GM19372 (cell line): ENCODE measurements at regions not wholly inside any gene's neighbourhood (a gene's known extent, or its start where the extent isn't known, plus 50 kb on each side); places are given as distances from the start of the nearest gene placed in this dataset.

Experiments
- ATAC-seq: cut with Tn5 transposase; IDR thresholded peaks from one replicate; pipeline ENCODE4 v1.9.1; 2021; ENCODE audit warnings: mild to moderate bottlenecking, low read depth, moderate library complexity; ENCODE audit not compliant: unreplicated experiment

DNA sequence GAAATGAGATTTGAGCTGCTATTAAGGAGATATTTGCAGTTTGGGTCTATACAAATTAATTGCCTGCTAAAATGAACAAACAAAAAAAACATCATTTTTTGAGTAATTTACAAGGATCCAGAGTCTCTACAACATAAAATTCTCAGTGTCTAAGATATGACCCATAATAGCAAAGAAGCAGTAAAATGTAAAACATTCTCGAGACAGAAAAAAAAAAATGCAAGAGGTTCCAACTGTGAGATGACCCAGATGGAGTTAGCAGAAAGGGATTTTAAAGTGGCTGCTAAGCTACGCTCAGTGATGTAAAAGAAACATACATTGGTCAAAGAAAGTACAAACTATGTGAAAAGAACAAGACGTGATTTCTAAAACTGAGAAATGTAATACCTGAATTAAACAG, 471.0 kb downstream of the SH2D4B start:
- ATAC-seq, result no peak

- ATAC-seq, result no peak
Measured at GRCh38 chr10:81009296-81009695, 471.6 kb downstream of the SH2D4B start.

DNA sequence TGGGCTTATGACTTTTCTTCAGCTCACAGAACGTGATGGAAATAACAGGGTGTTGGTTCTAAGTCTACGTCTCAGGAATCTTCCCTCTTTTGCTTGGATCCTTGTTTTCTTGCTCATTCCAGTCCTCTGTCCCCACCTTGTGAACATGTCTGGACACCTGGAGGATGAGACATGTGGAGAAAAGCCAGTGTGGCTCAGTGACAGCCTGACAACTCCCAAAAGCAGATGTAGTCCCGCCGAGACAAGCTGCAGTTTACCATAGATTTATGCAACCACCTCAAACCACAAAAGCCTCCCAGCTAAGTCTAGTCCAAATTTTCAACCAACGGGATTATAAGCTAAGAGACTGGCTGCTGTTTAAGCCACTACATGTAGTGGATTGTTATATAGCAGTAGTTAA, 476.1 kb downstream of the SH2D4B start:
- no peak for ATAC-seq

GRCh38 chr10:81019029-81019890, 481.6 kb downstream of the SH2D4B start:
- peak; percentile 89 for ATAC-seq

GRCh38 chr10:81021428-81022129, 483.9 kb downstream of the SH2D4B start:
- ATAC-seq, result no peak

DNA sequence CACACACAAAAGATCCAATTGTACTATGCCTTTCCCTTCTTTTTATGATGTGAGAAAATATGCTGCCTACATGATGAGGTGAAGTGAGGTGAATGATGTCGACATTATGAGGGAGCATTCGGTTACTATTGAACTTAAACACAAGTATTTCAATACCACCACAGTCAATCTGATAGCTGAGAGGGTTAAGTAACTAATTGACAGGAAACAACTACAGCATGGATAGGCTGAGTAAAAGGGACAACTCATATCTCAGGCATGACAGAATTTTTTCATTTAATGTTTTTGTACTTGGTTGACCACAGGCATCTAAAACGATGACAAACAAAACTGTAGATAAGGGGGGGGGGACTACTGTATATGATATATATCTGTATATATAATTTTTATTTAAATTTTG, 488.9 kb downstream of the SH2D4B start:
- no peak for ATAC-seq

- no peak for ATAC-seq
Measured at GRCh38 chr10:81027223-81027622, 489.5 kb downstream of the SH2D4B start.

- ATAC-seq, result no peak
Measured at GRCh38 chr10:81027706-81028105, 490.0 kb downstream of the SH2D4B start.

GRCh38 chr10:81031774-81032173, 494.1 kb downstream of the SH2D4B start:
- peak; percentile 62 for ATAC-seq

DNA sequence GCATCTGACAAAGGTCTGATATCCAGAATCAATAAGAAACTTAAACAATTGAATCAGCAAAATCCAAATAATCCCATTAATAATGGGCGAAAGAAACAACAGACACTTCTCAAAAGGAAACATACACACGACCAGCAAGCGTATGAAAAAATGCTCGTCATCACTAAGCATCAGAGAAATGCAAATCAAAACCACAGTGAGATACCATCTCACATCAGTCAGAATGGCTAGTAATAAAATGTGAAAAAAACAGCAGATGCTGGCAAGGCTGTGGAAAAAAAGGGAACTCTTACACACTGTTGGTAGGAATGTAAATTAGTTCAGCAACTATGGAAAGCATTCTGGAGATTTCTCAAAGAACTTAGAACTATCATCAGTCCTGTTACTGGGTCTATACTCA, 496.7 kb downstream of the SH2D4B start:
- no peak for ATAC-seq

DNA sequence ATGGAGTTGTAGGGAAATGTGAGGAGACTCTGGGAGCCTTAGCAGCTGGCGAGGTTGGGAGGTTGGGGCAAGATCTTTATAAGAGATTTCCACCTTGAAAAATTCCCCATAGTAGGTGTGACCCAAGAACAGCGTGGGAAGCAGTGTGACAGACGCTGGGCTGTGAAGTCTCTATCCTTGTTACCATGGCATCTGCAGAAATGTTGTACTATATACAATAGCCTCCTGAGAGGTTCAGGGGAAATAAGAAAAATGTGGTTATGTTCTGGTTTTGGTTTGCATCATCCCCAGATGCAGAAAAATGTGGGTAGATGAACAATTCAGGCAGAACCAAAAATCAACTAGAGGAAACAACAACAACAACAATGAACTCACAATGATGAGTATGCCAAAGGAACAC, 498.6 kb downstream of the SH2D4B start:
- peak; percentile 79 for ATAC-seq

- no peak for ATAC-seq
Measured at GRCh38 chr10:81040031-81040430, 502.3 kb downstream of the SH2D4B start.

GRCh38 chr10:81040940-81041339, 503.2 kb downstream of the SH2D4B start:
- ATAC-seq, result no peak

DNA sequence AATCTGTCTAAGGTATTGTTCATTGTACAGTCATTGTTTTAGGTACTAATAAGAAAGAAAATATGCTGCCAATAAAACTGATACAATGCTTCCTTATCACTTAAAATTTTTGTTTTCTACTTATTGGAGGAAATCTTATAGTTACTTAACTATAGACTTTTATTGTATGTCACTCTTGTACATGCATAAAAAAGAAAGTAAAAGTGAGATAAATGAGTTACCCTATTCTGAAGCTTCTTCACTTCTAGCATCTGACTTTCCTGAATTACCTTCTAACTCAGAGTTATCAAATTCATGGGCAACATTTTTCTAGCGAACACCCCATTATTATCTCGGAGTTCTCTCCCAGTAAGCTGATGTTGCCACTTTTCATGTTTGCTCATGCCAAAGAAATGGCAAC, 504.9 kb downstream of the SH2D4B start:
- ATAC-seq, result no peak

DNA sequence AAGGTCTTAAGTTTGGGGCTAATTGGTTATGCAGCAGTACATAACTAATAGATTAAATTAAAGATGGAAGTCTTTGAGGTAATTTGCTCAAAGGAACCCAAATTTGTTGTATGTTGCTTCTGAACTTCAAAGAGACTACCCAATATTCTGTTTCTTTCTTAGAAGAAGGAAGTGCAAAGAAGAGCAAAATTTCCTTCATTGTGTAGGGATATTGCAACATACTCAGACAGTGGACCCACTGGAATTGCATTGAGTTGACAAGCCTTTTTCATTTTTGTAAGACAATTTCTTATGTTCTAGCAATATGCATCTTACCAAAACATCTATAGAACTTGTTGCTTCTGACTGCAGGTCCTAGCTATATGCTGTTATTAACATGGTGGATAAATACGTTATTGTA, 527.8 kb downstream of the SH2D4B start:
- no peak for ATAC-seq

DNA sequence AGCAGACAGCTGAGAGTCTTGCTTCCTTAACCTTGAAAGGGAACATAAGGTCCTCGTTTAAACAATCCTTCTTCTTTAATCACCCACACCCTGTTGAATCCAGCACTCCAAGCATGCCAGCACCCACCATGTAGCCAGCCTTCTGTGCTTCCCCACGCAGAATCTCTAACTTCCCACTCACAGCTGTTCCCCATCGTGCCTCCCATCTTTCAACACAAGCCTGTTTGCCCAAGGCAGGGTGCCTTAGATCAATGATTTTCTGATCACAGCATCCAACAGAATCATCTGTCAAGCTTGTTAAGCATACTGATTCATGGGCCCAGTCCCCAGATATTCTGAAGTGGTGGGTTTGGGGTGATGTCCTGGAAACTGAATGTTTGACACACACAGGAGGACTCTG, 530.8 kb downstream of the SH2D4B start:
- no peak for ATAC-seq

- ATAC-seq, result no peak
Measured at GRCh38 chr10:81071087-81071796, 533.5 kb downstream of the SH2D4B start.

GRCh38 chr10:81073155-81073554, 535.5 kb downstream of the SH2D4B start:
- no peak for ATAC-seq

DNA sequence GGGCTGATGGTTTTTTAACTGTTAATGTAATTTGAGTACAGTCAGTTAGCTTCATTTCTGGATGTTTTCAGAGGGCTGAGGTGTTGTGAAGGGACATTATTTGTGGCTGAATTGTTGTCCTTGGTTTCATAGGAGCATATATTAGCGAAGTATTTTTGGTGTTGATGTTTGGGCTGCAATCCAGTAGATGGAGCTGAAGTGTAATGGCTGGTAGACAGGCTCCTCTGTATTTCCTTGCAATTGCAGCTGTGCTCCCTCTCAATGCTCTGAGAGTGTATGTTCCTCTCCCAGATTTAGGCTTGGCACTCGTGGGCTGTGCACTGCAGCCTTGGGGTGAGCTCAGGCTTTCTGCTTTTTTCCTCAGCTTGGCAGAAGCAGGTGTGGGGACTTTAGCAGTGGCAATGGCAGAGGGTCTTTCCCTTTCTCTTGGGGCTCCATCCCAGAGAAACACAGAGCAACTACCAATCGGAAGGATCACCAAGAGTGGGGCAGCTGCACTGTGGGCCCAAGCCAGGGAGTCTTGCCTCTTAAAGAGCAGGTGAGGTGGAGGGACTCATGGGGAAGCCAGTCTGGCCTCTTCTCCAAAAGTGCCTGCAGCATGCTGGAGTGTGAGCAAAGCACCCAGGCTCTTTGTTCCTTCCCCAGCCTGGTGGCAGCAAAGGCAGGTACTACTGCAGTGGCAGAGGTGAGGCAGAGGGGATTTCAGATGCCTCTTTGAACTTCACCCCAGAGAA, 544.4 kb downstream of the SH2D4B start:
- no peak for ATAC-seq

DNA sequence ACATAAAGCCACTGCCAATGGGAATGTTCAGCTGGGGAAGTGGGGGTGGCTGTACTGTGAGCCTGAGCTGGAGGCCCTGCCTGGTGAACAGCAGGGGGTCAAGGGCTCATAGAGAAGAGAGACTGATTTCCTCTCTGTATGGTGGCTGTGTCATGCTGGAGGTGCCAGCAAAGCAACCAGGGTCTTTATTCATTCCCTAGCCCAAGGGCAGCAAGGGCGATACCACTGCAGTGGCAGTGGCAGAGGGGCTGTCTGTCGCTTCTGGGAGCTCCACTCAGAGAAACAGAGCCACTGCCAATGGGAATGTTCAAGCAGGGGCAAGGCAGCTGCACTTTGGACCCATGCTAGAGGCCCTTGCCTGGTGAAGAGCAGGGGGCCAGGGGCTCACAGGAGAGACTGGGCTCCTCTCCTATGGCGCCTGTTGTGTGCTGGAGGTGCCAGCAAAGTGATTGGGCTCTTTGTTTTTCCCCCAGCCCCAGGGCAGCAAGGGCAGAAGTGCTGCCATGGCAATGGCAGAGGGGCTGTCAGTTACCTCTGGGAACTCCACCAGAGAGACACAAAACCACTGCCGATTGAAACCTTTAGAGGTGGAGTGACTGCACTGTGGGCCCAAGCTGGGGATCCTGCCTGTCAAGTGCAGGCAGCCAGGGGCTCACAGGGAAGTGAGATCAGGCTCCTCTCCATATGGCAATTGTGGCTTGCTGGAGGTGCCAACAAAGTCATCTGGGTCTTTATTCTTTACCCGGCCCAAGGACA, 545.1 kb downstream of the SH2D4B start:
- ATAC-seq, result no peak
